Activated CD8-positive, alpha-beta memory T cell treated with anti-CD3 and anti-CD28 coated beads, Interleukin-2, amount 50 U/mL, for 4 hours (primary cell): ENCODE measurements at regions not wholly inside any gene's neighbourhood (a gene's known extent, or its start where the extent isn't known, plus 50 kb on each side); places are given as distances from the start of the nearest gene placed in this dataset.
"Not testable (repeated sequence)": the region's sequence is repeated elsewhere in the genome, so short reads cannot be mapped to it uniquely, and the experiment has no call there.

Source experiments
- DNase-seq: peaks from one replicate; pipeline ENCODE4 v3.0.0-alpha.2; 2020

DNA sequence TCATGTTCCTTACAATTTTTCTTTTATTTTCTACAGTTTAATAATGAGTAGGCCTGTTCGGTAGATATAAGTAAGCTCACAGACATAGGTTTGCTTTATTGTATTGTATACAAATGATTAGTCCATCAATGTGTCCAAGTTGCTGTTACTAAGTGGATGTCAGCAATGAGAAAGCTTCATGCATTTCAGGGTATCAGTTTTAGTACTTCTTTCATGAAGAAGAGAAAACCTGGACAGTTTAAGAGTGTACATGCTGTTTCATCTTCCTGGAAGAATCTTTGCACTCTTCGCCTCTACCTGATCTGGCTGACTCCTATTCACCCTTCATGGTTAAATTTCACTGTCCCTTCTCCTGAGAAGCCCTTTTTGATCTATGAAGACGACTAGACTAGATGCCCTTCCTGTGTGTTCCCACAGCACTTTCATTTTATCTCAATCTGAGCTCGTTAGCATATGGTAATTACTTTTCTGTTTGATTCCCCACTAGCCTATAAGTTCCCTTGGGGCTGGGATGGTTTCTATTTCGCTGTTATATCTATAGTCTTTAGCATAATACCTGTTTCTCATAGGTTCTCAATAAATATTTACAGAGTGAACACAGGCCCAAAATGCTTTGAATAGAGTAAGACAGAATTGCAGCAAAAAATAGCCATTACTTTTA, 70.7 kb downstream of the CETN3 start:
- no peak for DNase-seq

DNA sequence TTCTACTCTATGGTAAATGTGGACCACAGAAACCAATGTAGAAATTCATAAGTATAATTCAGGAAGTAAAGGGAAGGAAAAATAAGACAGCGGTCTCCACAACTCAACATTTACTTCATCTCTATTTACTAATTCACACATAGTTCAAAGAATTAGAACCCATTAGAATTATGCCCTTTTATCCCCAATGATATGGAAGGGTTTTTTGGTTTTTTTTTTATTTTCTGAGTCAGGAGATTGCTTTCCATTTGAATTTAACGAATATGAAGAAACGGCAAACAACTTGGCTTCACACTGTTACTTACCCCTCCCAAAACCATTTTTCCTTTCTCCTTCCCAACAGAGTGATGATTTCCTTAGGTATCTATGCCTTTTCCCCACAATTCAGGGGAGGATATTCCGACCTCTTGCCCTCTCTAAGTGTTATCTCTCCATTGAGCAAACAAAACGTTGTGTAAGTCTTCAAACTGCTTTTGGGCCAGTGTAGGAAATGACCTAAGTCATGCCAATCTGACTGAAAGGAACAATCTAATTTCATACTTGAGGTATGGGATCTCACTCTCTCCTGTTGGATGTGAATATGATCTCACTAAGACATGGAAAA, 72.0 kb downstream of the CETN3 start:
- DNase-seq: no peak

DNA sequence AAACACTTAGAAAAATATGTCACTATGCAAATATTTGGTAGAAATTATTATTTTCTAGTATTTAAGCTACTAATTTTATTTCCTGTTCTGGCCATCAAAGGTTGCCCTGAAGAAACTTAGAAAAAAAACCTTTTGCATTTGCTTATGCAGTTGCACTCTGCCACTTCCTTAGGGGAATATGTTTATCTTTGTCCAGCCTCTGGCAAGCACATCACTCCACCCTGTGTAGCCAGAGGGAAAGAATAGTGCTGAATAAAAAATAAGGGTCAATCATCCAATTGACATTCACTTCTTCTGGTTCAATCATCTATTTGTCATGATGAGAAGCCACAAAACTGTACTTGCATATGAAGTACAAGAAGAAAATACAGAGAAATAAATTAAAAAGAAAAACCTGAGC, 72.8 kb downstream of the CETN3 start:
- DNase-seq: no peak

DNA sequence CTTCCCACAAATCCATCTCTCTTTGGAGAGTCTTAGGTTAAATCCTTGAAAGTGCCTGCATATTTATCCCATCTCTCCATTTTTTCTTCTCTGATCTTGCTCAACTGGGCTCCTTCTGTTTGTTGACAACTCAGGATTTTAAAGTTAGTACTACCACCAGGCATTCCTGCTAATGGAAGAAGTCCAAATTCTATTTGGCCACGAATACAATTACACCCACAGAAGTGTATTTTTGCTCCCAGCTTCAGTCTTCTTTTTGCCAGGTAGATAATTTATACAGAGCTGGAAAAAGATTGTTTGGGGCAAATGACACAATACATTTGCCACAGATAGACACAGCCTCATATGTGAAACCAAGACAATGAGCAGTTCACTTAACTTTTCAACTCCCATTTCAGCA, 74.8 kb downstream of the CETN3 start:
- DNase-seq: no peak

DNA sequence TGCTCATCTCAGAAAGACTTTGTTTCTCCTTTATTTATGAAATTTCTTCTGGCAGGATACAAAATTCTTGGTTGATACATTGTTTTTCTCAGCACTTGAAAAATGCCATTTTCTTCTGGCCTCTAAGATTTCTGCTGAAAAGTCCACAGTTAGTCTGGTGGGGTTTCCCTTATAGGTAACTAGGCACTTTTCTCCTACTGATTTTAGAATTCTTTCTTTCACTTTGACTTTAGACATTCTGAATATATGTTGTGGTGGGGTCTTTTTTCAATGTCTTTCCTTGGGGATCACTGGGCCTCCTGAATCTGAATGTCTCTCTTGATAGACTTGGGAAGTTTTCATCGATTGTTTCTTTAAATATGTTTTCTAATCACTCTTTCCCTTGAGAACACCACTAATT, 79.6 kb downstream of the CETN3 start:
- no peak for DNase-seq

DNA sequence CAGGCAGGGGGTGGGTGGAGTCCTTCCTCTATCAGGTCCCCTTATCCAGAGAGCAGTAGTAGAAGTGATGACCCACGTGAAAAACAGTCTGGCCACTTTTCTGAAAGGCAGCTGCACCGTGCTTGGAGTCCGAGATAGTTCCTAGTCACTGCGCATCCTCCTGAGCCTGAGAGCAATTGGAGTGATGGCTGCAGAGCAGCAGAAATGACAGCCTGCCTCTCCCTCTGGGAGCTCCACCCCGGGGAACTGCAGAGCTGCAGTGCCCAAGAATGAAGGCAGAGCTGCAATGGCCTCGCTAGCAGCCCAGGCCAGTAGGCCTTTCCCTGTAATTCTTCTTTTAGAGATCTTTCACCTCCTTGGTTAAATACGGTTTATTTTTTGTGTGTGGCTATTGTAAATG, 82.6 kb downstream of the CETN3 start:
- DNase-seq: no peak

DNA sequence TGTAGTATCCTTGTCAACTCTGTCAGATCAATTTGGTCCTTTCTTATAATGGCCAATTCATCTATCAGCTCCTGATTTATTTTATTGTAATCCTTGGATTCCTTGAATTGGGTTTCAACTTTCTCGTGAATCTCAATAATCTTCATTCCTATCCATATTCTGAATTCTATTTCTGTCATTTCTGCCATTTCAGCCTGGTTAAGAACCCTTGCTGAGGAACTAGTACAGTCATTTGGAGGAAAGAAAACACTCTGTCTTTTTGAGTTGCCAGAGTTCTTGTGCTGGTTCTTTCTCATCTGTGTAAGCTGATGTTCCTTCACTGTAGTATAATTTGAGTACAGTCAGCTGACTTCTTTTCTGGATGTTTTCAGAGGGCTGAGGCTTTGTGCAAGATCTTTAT, 84.5 kb downstream of the CETN3 start:
- no peak for DNase-seq

DNA sequence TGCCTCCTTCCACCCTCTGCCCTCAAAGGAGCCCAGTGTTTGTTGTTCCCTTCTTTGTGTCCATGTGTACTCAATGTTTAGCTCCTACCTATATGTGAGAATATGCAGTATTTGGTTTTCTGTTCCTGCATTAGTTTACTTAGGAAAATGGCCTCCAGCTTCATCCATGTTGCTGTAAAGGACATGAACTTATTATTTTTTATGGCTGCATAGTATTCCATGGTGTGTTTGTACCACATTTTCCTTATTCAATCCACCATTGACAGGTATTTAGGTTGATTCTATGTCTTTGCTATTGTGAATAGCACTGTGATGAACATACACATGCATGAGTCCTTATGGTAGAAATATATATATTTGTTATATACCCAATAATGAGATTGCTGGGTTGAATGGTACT, 89.2 kb downstream of the CETN3 start:
- not testable (repeated sequence) for DNase-seq

DNA sequence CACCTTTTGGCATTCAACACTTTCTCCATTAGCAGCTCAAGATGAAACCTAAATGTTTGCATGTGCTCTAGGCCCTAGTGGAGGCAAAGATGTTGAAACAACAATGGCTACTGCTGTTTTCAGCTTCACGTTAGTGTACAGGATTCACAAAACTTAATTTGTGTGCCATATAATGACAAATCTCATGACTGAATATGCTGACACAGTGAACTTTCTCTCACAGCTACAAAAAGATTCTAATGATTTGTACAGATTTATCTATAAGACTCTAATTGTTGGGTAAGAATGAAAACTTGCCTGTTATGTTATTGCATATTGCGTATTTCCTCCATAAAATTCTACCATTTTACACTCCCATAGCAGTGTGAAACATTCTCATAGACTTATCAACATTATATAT, 97.5 kb downstream of the CETN3 start:
- no peak for DNase-seq

DNA sequence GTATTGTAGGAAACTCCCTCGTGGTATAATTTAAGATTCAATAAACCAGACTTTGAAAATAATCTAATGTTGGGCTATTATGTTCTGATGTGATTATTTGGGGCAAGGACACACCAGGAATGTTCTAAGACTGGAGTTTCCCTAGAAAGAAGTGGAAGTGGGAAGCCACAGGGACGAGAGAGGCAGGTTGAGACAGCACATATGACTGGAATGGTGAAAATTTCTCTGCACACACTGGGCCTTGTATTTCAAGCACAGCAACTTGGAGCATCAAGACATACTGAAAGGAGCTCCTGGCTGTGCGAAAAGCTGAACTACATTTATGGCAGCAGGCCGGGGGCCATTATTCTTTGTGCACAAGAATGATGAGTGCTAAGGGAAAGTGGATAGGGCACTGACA, 98.2 kb downstream of the CETN3 start:
- DNase-seq: no peak

DNA sequence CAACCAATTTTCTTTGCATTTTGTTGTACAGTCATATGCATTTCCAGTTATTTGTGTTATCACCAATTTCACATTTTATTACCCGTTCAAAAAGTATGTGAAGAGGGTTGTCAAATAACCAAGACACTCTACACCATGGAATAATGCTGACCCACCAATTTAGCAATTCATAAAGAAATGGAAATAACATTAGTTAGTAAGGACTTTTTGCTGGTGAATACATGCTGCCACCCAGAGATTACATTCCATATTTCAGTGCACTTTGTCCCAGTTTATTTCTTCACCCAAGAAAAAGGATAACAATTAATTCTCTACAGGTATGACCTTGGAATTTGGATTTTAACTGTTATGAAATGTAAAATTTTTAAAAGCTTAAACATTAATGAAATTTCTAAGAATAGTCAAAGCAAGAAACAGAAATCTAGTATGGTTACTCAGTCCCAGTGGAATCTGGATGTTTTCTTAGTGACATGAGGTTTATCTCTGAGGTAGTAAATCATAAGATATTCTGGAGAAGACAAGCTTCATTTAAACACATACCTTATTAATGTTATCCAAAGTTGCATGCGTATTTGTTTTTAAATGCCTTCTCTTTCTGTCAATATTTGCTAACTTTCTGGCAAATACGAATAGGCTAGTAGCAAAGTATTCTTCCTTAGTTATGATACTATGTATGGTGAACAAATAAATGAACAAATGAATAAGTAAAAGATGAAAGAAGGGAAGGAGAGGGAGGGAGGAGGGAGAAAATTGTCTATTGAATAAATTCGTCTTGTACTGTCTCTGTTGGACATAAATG, 100.6 kb downstream of the CETN3 start:
- DNase-seq: no peak

DNA sequence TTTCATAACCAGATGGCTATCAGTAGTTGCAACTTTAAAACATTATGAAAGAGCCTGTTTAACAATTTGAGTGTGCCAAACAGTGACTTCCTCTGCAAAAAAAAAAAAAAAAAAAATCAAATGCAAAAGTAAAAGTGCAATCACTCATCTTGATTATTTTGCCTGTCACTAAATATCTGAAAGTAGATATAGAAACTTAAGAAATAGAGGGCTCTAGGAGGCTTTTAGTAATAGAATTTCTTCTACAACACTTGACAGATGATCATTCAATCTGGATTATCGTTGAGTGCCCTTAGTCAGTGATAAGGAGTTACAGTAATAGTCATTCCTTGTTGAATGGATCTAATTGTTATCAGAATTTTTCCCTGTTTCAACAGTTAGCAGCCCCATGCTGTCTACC, 101.8 kb downstream of the CETN3 start:
- no peak for DNase-seq

DNA sequence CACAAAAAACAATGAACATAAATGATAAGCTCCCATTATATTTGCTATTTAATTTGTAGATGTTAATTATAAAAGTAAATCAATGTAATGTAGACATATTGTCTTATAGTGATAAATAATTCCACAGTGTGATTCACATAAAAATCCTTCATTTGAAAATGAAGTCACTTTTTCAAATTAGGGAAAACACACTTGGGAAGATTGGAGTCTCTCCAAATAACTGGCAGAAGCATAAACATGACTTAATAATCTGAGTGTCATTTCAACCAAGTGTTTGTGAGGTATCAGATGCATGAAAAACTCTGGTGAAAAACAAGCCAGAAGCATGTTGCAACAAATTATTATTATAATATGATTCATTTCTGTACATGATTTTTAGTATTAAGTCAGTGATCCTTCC, 102.2 kb downstream of the CETN3 start:
- DNase-seq: no peak

DNA sequence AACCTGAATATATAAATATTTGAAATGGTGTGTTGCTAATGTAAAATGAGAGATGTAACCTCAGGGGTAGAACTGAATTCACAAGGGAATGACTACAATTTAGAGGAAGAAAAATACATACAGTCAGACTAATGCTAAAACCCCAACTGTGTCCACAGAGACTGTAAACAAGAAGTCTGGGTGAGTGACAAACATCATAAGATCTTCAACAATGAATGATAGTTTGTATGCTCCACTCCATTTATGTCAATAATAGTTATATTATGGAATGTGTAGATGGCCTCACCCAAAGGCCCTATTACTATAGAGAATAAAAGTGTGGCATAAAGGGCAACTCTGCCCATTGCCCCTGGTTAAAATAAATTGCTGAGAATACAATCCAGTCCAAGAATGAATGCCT, 102.9 kb downstream of the CETN3 start:
- no peak for DNase-seq

DNA sequence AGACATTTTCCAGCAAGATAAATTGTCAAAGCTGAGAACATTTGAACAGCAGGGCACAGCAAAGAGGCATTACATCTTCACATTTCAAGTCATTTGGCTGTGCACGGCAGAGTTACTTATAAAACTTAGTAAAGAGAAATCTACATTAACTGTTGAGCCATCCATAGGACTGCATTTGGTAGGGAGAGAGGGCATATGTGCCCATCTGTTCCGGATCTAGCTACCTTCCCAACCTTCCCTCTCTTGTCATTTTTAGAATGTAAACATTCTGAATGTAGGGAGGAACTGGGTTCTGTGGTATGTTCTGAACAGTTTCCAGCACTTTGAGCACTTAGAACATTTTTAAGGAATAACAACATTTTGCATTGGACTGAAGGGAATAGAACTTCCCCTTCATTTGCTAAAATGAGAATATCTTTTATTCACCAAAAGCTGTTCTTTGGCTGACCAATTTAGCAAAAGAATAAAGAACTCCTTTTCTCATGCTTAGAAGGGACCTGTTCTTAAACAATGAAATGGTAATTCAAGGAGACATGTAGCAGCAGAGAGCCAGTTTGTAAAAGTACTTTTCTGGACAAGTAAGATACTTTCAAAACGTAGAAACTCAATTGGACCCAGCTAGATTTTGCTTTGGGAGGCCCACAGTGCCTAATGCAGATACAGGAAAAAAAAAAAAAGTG, 104.4 kb downstream of the CETN3 start:
- DNase-seq: no peak

DNA sequence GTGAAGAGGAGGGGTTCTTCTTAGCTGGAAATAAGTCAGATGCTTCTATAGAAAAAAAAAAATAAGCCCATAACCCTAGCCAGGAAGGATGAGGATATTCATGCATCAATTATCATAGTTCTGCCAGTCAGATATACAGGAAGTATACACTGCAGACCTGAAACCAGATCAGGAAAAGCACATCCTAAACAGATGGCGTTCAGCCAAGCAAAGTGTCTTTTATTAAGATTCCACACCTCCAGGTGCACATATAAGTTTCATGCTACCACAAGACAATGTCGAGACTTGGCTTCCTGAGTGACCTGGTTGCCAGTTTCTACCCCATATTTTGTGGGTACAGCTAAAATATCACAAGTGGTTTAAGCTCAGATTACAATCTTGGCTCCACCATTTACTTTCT, 108.3 kb downstream of the CETN3 start:
- no peak for DNase-seq

DNA sequence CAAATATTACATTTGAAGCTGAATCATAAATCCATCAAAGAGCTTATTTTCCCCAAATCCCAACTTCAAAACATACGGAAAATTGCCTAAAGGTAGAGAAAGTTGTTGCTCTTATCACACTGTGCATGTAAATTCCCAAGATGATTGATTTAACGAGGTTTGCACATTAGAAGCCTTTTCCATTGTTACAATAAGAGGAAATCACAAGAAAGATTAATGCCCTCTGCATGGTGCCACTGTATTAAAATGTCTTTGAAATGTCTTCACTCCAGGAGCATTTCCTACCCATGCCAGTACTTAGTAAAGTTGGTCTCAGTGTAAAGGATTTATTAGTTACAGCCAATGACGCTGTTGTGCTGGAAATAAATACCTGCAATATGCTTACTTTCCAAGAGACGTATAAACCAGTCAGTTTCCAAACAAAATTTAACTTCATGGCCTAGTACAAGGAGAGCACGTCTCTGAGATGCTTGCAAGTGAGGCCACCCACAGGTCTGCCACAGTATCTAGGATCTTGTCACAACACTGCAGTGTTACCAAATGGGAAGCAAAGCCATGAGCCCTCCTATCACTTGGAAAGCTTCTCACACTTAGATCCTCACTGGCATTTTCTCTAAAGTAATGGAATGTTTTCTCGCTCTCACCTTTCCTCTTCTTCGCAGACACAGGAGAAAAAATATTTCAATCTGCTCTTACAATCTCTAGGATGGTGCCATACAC, 112.4 kb downstream of the CETN3 start:
- no peak for DNase-seq

DNA sequence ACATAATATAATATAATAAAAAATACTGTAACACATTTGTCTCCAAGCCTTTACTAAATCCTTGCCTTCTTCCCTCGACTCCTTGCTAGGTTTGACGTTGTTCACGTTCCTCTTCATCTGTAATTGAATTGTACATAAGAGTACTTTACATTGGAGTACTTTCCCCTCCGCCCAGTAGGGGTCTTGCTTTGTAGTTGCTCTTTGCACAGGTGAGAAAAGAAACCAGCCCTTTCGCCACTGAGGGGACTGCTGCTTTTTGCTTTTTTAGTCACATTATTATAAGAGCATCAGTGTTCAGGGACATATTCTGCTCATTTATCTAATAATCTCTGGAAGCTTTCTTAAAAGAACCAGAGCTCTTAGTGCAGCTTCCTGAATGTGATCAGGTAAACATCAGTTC, 115.0 kb downstream of the CETN3 start:
- DNase-seq: no peak

DNA sequence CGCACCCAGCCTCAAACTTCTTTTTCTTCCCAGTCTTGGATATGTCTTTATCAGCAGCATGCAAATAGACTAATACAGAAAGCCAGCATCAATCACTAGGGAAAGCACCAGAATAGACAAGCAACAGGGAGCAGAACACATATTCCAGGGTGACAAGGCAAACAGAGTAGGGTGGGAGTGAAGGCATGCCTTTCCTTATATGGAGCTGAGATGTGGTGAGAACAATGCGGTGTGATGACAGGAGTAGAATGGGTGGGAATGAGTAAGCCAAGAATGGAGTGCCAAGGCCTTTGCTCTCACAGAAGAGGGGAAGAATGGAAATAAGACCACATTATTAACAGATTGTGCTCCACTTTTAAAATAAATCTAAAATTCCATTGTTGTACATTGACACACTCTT, 115.6 kb downstream of the CETN3 start:
- no peak for DNase-seq

DNA sequence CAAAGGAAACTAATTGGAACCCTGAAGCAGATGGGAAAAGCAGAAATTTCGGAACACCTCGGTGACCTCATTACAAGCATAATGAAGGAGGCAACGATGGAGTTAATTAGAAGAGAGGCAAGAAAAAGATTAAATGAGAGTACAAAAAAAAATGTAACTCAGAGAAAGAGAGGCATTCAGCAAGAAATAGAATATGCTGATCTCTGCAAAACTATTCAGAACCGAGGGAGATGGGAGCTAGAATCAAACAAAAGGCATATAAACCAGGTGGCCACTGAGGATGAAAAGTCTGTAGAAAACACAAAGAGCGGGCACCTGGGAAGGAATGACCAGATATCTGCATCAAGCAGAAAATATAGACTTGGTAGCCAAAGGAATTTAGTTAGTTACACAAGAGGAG, 118.9 kb downstream of the CETN3 start:
- DNase-seq: no peak

DNA sequence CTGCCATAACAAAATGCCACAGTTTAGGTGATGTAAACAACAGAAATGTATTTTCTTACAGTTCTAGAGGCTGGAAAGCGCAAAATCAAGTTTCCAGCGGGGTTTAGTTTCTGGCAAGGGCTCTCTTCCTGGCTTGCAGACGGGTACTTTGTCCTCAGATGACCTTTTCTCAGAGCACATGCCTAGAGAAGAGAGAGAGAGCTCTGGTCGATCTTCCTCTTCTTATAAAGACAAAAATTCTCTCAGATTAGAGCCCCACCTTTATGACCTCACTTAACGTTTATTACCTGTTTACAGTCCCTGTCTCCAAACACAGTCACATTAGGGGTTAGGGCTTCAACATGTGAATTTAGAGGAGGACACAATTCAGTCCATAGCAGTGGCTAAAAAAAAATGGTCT, 119.7 kb downstream of the CETN3 start:
- no peak for DNase-seq

DNA sequence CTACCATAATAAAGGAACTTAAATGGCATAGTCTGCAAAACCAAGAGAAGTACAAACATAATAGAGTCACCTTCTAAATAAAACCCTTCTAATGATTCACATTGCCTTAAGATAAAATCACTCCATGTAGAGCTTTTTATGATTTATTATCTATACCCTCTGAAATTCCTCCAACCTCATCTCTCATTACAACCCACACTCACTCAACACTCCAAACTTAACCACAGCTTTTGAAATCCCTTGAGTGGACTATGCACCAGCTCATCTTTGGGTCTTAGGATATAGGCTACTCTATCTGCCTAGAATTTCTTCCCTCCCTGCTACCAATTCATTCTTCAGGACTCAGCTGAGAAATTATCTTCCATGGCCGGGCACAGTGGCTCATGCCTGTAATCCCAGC, 122.5 kb downstream of the CETN3 start:
- DNase-seq: no peak

DNA sequence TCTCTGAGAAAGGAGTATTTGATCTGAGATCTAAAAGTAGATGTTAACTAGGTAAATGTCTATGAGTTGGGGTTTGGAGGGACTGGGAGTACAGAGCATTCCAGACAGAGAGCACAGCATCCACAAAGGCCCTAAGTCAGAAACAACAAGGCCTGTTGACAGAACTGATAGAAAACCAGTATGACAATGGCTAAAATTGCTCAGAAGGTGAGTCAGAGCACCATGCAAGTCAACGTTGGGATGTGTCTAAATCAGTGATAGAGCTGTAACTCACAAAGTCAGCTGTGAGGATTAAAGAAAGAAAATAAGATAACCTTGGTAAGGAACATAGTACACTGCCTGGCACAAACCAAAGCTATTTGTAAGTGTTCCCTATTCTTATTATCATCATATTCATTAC, 124.0 kb downstream of the CETN3 start:
- no peak for DNase-seq
